Psoas muscle (tissue), 7 donors: ENCODE measurements at regions not wholly inside any gene's neighbourhood (a gene's known extent, or its start where the extent isn't known, plus 50 kb on each side); places are given as distances from the start of the nearest gene placed in this dataset.

Experiments used
- ATAC-seq, 4 donors: fragments of 200-7000 bp; cut with Tn5 transposase; one replicate each; pipeline ENCODE4 v1.9.1; 2020; ENCODE audit warnings: moderate library complexity in 3 of 4, mild to moderate bottlenecking in 2 of 4
- DNase-seq, 2 donors: peaks; one replicate each; pipeline ENCODE4 v3.0.0-alpha.2; 2020
- H3K27ac ChIP-seq: fragments of 200-600 bp; one replicate; pipeline ENCODE4 v1.8.0; 2022
- H3K27me3 ChIP-seq, 3 donors: fragments of 200-600 bp in 1 of 3; one replicate each; pipeline versions ENCODE4 v1.6.1 to v1.8.0; 2013 to 2022; ENCODE audit warnings: low read length in 2 of 3, mild to moderate bottlenecking in 2 of 3, moderate library complexity in 1 of 3; ENCODE audit not compliant: insufficient read depth in 3 of 3
- H3K36me3 ChIP-seq, 2 donors: fragments of 200-600 bp in 1 of 2; one replicate each; pipeline versions ENCODE4 v1.6.1 to v1.8.0; 2013 to 2022; ENCODE audit warnings: low read depth in 1 of 2, mild to moderate bottlenecking in 1 of 2, moderate library complexity in 1 of 2; ENCODE audit not compliant: insufficient read depth in 1 of 2
- H3K4me1 ChIP-seq: fragments of 200-600 bp; one replicate; pipeline ENCODE4 v1.8.0; 2022
- H3K4me3 ChIP-seq: fragments of 200-600 bp; one replicate; pipeline ENCODE4 v1.8.0; 2022; ENCODE audit warnings: mild to moderate bottlenecking
- H3K9me3 ChIP-seq: fragments of 200-600 bp; one replicate; pipeline ENCODE4 v1.8.0; 2022
- WGBS, 3 donors: extraction: QIAGEN DNeasy Blood & Tissue Kit; methylation state at CpG; one replicate each; pipeline versions ENCODE4 v1.1.6 to v1.1.7; 2013; 5-methylcytosine and 5-hydroxymethylcytosine counted together
- intact Hi-C, 2 donors: fragments of 100-400 bp; cut with DNase I; formaldehyde crosslinking; loops; one replicate each; pipeline versions ENCODE4 v1.11.0 to v1.14.2; 2022
- TF ChIP-seq, protein P1 (sequence below): fragments of 200-600 bp; IDR thresholded peaks from one replicate; pipeline ENCODE4 v1.8.0; 2022; ENCODE audit warnings: antibody characterized with exemption
- donor health status: healthy with polysubstance abuse.
- donor health status: DM: no; HTN: no; CAD: no; lungs with moderate emphysema.
- donor health status: Bipolar disorder and iron deficiency.
- donor health status: healthy.
- donor health status: DM: yes; HTN: yes; CAD: no.
- donor health status: DM: no; HTN: no; CAD: no.
- donor health status: DM: yes; HTN: yes; CAD: no.

DNA sequence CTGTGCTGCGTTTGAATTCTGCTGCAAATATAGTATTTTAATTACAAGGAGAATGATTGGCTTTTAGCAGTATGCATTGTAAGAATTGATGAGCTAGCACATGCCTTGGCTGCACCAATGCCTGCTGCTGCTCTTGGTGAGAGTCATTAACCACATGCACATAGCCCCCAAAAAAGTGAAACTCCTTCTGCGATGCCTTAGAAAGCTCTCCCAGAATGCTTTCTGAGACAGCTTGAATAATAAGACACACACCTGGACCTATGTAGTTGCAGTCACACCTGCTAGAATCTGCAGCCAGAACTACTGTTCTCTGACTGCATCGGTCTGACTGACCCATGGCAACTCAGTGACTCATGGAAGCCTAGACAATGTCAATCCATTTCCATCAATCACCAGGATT is 170.1 kb upstream of the DDX18 start:
- no peaks in the 10 kb centered on the region for H3K36me3 ChIP-seq
- no peaks in the 10 kb centered on the region for H3K4me1 ChIP-seq
- no peak for DNase-seq
- H3K9me3 ChIP-seq, result no peaks in the 10 kb centered on the region
- no peaks in the 10 kb centered on the region for H3K27me3 ChIP-seq
- H3K4me3 ChIP-seq, result no peak overlapping the region
- TF ChIP-seq, protein P1, sequence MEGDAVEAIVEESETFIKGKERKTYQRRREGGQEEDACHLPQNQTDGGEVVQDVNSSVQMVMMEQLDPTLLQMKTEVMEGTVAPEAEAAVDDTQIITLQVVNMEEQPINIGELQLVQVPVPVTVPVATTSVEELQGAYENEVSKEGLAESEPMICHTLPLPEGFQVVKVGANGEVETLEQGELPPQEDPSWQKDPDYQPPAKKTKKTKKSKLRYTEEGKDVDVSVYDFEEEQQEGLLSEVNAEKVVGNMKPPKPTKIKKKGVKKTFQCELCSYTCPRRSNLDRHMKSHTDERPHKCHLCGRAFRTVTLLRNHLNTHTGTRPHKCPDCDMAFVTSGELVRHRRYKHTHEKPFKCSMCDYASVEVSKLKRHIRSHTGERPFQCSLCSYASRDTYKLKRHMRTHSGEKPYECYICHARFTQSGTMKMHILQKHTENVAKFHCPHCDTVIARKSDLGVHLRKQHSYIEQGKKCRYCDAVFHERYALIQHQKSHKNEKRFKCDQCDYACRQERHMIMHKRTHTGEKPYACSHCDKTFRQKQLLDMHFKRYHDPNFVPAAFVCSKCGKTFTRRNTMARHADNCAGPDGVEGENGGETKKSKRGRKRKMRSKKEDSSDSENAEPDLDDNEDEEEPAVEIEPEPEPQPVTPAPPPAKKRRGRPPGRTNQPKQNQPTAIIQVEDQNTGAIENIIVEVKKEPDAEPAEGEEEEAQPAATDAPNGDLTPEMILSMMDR, result no peak
- ATAC-seq, result no peak
- WGBS, 3 donors, result 59 to 79% (median 59%) methylated on average over 3 of the region's 3 CpGs
- no peak overlapping the region for H3K27ac ChIP-seq
- intact Hi-C loops, result no loop called here

DNA sequence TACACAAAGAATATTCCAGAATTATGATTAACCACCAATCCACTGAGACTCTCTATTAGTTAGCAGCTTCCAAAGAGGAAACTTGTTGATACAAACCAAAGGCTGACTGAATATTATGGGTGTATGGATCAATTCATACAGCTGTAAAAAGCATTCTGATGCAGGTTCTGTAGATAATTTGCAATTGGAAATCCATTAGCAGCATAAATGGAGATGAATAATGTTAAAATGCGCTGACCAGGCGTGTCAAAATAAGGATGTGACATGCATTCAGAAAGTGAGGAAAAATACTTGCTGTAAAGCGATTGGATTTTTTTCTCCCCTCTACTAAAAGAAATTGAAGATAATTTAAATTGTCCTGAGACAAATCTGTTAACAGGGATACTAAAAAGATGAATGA is 169.0 kb upstream of the DDX18 start:
- no peaks in the 10 kb centered on the region for H3K9me3 ChIP-seq
- intact Hi-C loops, result no loop called here
- no peak overlapping the region for H3K4me3 ChIP-seq
- H3K27ac ChIP-seq, result no peak overlapping the region
- no peak for ATAC-seq
- DNase-seq, result no peak
- H3K27me3 ChIP-seq, result no peaks in the 10 kb centered on the region
- no peaks in the 10 kb centered on the region for H3K36me3 ChIP-seq
- 56 to 73% (median 62%) methylated on average over 3 of the region's 3 CpGs for whole genome bisulfite sequencing, 3 donors
- TF ChIP-seq, protein P1, result no peak
- no peaks in the 10 kb centered on the region for H3K4me1 ChIP-seq

DNA sequence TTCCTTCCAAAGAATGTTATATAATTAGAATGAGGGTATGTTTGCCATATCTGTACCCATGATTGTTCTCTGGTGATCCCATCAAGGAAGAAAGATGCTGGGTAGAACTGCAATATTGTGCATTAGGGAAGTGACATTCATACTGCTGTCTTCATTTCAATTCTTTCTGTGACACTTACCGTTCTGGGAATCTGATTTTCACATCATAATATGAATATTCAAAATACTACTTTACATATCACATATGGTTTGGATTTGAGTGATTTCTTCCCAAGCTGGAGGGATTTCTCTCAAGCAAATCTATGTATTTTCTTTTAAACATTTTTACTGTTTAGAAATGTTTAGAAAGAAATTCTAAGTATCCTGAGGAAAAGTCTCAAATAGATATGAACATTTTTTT is 168.4 kb upstream of the DDX18 start:
- H3K9me3 ChIP-seq, result no peaks in the 10 kb centered on the region
- H3K27ac ChIP-seq, result no peak overlapping the region
- no peak overlapping the region for H3K4me3 ChIP-seq
- no peaks in the 10 kb centered on the region for H3K36me3 ChIP-seq
- H3K27me3 ChIP-seq, result no peaks in the 10 kb centered on the region
- H3K4me1 ChIP-seq, result no peaks in the 10 kb centered on the region
- ATAC-seq (no peak), DNase-seq (no peak)
- 58 to 88% (median 64%) methylated on average over 1 of the region's 1 CpG for WGBS, 3 donors
- intact Hi-C loops, result no loop called here
- TF ChIP-seq, protein P1, result no peak

DNA sequence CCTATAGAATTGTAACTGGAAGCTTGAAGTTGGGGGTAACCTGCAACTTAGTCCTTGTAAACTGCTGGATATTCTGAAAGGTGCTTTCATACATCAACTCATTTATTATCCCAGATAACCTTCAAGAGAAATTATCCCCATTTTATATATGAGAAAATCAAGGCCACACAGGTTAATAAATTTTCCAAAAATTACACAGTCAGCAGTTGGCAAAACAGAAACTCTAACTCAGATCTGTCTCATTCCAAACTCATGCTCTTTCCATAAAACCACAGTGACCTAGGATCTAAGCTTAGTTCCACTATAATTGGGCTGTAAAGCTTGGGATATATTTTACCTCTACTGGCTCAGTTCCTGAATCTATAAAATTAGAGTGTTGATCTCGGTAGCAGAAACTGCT is 167.6 kb upstream of the DDX18 start:
- intact Hi-C loops, result no loop called here
- 21 to 34% (median 34%) methylated on average over 1 of the region's 1 CpG for WGBS, 3 donors
- TF ChIP-seq, protein P1, result no peak
- DNase-seq, result no peak
- Histone ChIP-seq H3K9me3 (no peaks in the 10 kb centered on the region), H3K27ac (no peak overlapping the region), H3K27me3 (no peaks in the 10 kb centered on the region), H3K4me3 (no peak overlapping the region), H3K4me1 (no peaks in the 10 kb centered on the region), H3K36me3 (no peaks in the 10 kb centered on the region)
- no peak for ATAC-seq

DNA sequence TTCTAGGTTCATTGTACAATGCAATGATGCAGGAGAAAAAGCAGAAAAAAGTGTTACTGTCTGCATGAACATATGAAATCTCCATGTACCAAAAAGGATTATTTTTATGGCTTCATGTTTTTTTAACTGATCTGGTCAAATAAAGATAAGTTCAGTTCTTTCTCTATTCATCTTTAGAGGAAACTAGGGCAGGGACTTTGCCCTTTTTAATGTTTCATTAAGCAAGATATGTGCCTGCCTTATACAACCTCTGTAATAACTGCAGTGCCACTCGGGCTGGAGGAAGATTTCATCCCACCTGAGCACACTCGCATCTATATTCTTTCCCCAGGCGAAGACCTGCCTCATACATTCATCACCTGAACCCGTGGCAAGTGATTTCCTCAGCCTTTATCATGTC is 157.9 kb upstream of the DDX18 start:
- H3K27ac ChIP-seq, result no peak overlapping the region
- intact Hi-C loops, result no loop called here
- no peaks in the 10 kb centered on the region for H3K36me3 ChIP-seq
- no peaks in the 10 kb centered on the region for H3K9me3 ChIP-seq
- no peak overlapping the region for H3K4me3 ChIP-seq
- TF ChIP-seq, protein P1, result no peak
- WGBS, 3 donors, result 45 to 56% (median 51%) methylated on average over 4 of the region's 4 CpGs
- no peaks in the 10 kb centered on the region for H3K4me1 ChIP-seq
- ATAC-seq (no peak), DNase-seq (no peak)
- peaks cover 0 to 1% (median 0%) of the 10 kb centered on the region in 3 donors for H3K27me3 ChIP-seq
